ENCODE measurements at regions not wholly inside any gene's neighbourhood (a gene's known extent, or its start where the extent isn't known, plus 50 kb on each side); places are given as distances from the start of the nearest gene placed in this dataset.

GRCh38 chr2:117720765-117721164 lies 93.7 kb upstream of the DDX18 start:
- TF ChIP-seq POLR2A (IDR thresholded peaks at IDR 0.05; ENCODE audit: borderline replicate concordance, extremely low read depth, insufficient read depth, insufficient read length) (no peak), CTCF (IDR thresholded peaks at IDR 0.05 in 2 of 3, conservative IDR thresholded peaks at IDR 0.05 in 1 of 3; ENCODE audit: borderline replicate concordance in 1 of 3, insufficient read depth in 1 of 3, low read depth in 2 of 3, low read length in 2 of 3) (no peak), MAX (IDR thresholded peaks at IDR 0.05) (no peak), POLR2AphosphoS5 (IDR thresholded peaks at IDR 0.05; ENCODE audit: low read depth, low read length) (no peak), SIN3A (IDR thresholded peaks at IDR 0.05; ENCODE audit: low read depth) (no peak), CBX3 (IDR thresholded peaks at IDR 0.05; ENCODE audit: low read depth) (no peak), SP1 (IDR thresholded peaks at IDR 0.05; ENCODE audit: low read depth) (no peak), YY1 (IDR thresholded peaks at IDR 0.05; ENCODE audit: extremely low read depth, insufficient replicate concordance, low read depth, low read length) (no peak), TCF7L2 (IDR thresholded peaks at IDR 0.05; ENCODE audit: borderline replicate concordance, extremely low read depth, insufficient read depth, insufficient read length) (no peak), ZNF274 (IDR thresholded peaks at IDR 0.05; ENCODE audit: low read depth, low read length) (no peak)
- TF ChIP-seq, protein P1, sequence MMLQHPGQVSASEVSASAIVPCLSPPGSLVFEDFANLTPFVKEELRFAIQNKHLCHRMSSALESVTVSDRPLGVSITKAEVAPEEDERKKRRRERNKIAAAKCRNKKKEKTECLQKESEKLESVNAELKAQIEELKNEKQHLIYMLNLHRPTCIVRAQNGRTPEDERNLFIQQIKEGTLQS (IDR thresholded peaks at IDR 0.05), result no peak
